ENCODE measurements at regions not wholly inside any gene's neighbourhood (a gene's known extent, or its start where the extent isn't known, plus 50 kb on each side); places are given as distances from the start of the nearest gene placed in this dataset.

- Histone ChIP-seq H3K4me1 (ENCODE audit: control insufficient read depth, extremely low read depth, insufficient read depth, low read length) (no peaks in the 10 kb centered on the region), H3K9me1 (replicated peaks; ENCODE audit: control insufficient read depth, extremely low read depth, insufficient read depth, low read length) (no peaks in the 10 kb centered on the region), H3K79me2 (ENCODE audit: control insufficient read depth, insufficient read depth, low read length) (no peaks in the 10 kb centered on the region), H3K27ac (ENCODE audit: insufficient read depth, low read depth, low read length) (no peak overlapping the region), H4K20me1 (replicated peaks; ENCODE audit: control insufficient read depth, extremely low read depth, insufficient read depth, low read length) (no peaks in the 10 kb centered on the region), H3K27me3 (ENCODE audit: control insufficient read depth in 2 of 2, insufficient read depth in 2 of 2, low read length in 2 of 2) (no peaks in the 10 kb centered on the region), H3K4me3 (replicated peaks in 1 of 3; ENCODE audit: insufficient read depth in 1 of 3, low read depth in 1 of 3, low read length in 3 of 3) (no peak overlapping the region), H3K9me3 (replicated peaks; ENCODE audit: control insufficient read depth, insufficient read depth, low read length) (no peaks in the 10 kb centered on the region), H3K36me3 (ENCODE audit: control insufficient read depth in 2 of 2, extremely low read depth in 1 of 2, insufficient read depth in 2 of 2, low read length in 2 of 2) (no peaks in the 10 kb centered on the region), H3K4me2 (ENCODE audit: insufficient read depth, low read length) (no peak overlapping the region), H3K9ac (replicated peaks; ENCODE audit: extremely low read depth, insufficient read depth, low read length) (no peak overlapping the region), H2AFZ (ENCODE audit: low read depth, low read length) (no peak overlapping the region)
- POLR2A ChIA-PET = no interaction called here
- no peak for DNase-seq (ENCODE audit: low read depth, low spot score)
- no peak for FAIRE-seq
- BruUV-seq (replicated peaks) = no TSS peak
- intact Hi-C loops (cut with micrococcal nuclease) (no loop called here), dilution Hi-C loops (cut with MboI; ENCODE audit: extremely low pct_ligation_motif_present, low sequenced_read_pairs) (no loop called here)
- TF ChIP-seq MYC (IDR thresholded peaks at IDR 0.05; ENCODE audit: low read depth, low read length) (no peak), JUN (IDR thresholded peaks at IDR 0.05; ENCODE audit: borderline replicate concordance, insufficient read depth, insufficient read length, low read depth) (no peak), CTCF (IDR thresholded peaks at IDR 0.05; ENCODE audit: extremely low read depth in 1 of 2, insufficient read depth in 1 of 2, low read depth in 1 of 2, low read length in 2 of 2) (no peak), FOS (IDR thresholded peaks at IDR 0.05; ENCODE audit: borderline replicate concordance, insufficient read depth, low read length) (no peak), MAX (IDR thresholded peaks at IDR 0.05; ENCODE audit: insufficient read depth, insufficient read length) (no peak), POLR2AphosphoS5 (IDR thresholded peaks at IDR 0.05; ENCODE audit: insufficient read depth, low read depth, low read length) (no peak), EZH2 (IDR thresholded peaks at IDR 0.05; ENCODE audit: borderline replicate concordance, low read depth, low read length, severe bottlenecking) (no peak), POLR2A (IDR thresholded peaks at IDR 0.05; ENCODE audit: low read depth, low read length) (no peak), GATA2 (IDR thresholded peaks at IDR 0.05; ENCODE audit: insufficient read depth, insufficient read length, low read depth, low read length) (no peak)
- CTCF ChIA-PET = no interaction called here
These were observed 119.1 kb upstream of the HAPLN1 start for GRCh38 chr5:83839788-83840187.
